ENCODE measurements at regions not wholly inside any gene's neighbourhood (a gene's known extent, or its start where the extent isn't known, plus 50 kb on each side); places are given as distances from the start of the nearest gene placed in this dataset.

- TF ChIP-seq SP1 (IDR thresholded peaks at IDR 0.05) (no peak), SP1 (CRISPR knock-in tag; IDR thresholded peaks at IDR 0.05) (no peak), ZNF343 (CRISPR knock-in tag; IDR thresholded peaks at IDR 0.05) (no peak)
These were observed 942.9 kb upstream of the EPHA7 start (continued) for GRCh38 chr6:94362061-94362864.

DNA sequence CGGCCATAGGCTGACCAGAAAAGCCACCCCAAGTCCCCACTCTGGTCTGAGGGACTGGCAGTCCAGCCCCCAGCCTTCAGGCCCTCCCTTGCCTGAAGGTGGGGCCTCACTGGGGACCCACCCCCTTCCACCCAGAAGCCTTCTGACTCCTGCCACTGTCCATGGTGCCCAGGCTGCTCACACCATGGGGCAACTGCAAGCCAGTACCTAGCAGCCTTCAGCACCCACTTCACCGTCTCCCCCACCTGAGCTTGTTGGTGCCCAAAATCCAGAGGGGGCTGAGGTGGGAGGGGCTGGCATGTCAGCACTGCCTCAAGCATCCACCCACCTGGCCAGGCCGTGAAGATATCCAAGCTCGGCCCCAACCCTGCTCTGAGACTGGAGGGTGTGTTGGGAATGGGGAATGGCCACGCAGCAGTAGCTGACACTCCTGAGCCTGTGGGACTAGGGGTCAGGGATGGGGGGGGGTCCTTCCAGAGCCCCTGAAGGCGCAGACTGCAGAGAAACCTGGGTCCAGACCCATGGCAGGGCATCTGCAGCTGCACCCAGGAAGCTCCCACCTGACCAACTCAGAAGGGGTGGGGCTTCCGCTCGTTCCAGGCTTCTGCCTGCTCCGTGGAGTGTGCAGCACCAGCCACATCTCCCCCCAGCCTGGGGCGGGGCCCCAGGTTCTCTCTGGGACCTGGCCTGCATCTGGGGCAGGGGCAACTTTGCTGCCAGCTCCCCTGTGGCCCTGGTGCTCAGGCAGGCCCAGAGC, 942.1 kb upstream of the EPHA7 start:
- Histone ChIP-seq H2AFZ (ENCODE audit: low read length) (no peak overlapping the region), H3K4me1 (ENCODE audit: insufficient read depth, low read length) (no peaks in the 10 kb centered on the region), H3K9ac (ENCODE audit: insufficient read depth, low read depth, low read length) (no peak overlapping the region), H3K9me3 (ENCODE audit: low read length) (no peaks in the 10 kb centered on the region), H3K4me3 (replicated peaks in 1 of 3; ENCODE audit: insufficient read depth in 1 of 3, low read depth in 2 of 3, low read length in 3 of 3) (no peak overlapping the region), H3K4me2 (ENCODE audit: low read depth, low read length) (no peak overlapping the region), H3K27me3 (ENCODE audit: control insufficient read depth in 1 of 2, insufficient read depth in 2 of 2, low read length in 2 of 2) (no peaks in the 10 kb centered on the region), H4K20me1 (ENCODE audit: insufficient read depth, low read length) (no peaks in the 10 kb centered on the region), H3K79me2 (ENCODE audit: insufficient read depth, low read length) (no peaks in the 10 kb centered on the region), H3K36me3 (replicated peaks in 1 of 2; ENCODE audit: control insufficient read depth in 1 of 2, insufficient read depth in 2 of 2, low read length in 2 of 2) (no peaks in the 10 kb centered on the region), H3K27ac (ENCODE audit: extremely low read length, insufficient read depth, low read length) (no peak overlapping the region)
- BruUV-seq (replicated peaks): no TSS peak
- ChIA-PET POLR2A (no interaction called here), CTCF (ENCODE audit: low intra/inter-chr PET ratio, low total read pairs) (no interaction called here)
- DNase-seq (ENCODE audit: low spot score): no peak
- in situ Hi-C loops (cut with HindIII; ENCODE audit: extremely low pct_ligation_motif_present, low pct_unique_long_range_greater_than_20kb) (no loop called here), intact Hi-C loops (cut with micrococcal nuclease; ENCODE audit: unreplicated experiment) (no loop called here)
- peak; percentile 30 for ATAC-seq
- TF ChIP-seq ZNF234 (CRISPR knock-in tag; conservative IDR thresholded peaks at IDR 0.05): no peak
- TF ChIP-seq, protein P1, sequence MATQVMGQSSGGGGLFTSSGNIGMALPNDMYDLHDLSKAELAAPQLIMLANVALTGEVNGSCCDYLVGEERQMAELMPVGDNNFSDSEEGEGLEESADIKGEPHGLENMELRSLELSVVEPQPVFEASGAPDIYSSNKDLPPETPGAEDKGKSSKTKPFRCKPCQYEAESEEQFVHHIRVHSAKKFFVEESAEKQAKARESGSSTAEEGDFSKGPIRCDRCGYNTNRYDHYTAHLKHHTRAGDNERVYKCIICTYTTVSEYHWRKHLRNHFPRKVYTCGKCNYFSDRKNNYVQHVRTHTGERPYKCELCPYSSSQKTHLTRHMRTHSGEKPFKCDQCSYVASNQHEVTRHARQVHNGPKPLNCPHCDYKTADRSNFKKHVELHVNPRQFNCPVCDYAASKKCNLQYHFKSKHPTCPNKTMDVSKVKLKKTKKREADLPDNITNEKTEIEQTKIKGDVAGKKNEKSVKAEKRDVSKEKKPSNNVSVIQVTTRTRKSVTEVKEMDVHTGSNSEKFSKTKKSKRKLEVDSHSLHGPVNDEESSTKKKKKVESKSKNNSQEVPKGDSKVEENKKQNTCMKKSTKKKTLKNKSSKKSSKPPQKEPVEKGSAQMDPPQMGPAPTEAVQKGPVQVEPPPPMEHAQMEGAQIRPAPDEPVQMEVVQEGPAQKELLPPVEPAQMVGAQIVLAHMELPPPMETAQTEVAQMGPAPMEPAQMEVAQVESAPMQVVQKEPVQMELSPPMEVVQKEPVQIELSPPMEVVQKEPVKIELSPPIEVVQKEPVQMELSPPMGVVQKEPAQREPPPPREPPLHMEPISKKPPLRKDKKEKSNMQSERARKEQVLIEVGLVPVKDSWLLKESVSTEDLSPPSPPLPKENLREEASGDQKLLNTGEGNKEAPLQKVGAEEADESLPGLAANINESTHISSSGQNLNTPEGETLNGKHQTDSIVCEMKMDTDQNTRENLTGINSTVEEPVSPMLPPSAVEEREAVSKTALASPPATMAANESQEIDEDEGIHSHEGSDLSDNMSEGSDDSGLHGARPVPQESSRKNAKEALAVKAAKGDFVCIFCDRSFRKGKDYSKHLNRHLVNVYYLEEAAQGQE (IDR thresholded peaks at IDR 0.05; ENCODE audit: borderline replicate concordance in 1 of 2, low read depth in 1 of 2, low read length in 2 of 2): peak in 1 of 2 experiments; percentile 68; a peak in 3 of 4 replicates
- WGBS (ENCODE audit: low lambda C conversion rate): 17% methylated on average over 3 of the region's 10 CpGs
- no peak for FAIRE-seq

Measured in HepG2 (cell line).